HEK293T (cell line): ENCODE measurements at regions not wholly inside any gene's neighbourhood (a gene's known extent, or its start where the extent isn't known, plus 50 kb on each side); places are given as distances from the start of the nearest gene placed in this dataset.

Experiments used
- CTCF ChIA-PET: fragments of 350-600 bp; formaldehyde crosslinking; extraction: SDS; loops from one replicate; lab custom pipeline; 2021; ENCODE audit warnings: antibody characterized with exemption, inconsistent platforms; lab: Yijun Ruan, JAX
- POLR2A ChIA-PET: fragments of 350-600 bp; formaldehyde crosslinking; extraction: SDS; loops from one replicate; lab custom pipeline; 2020; ENCODE audit warnings: antibody characterized with exemption, inconsistent platforms; lab: Yijun Ruan, JAX
- DNase-seq: peaks from one replicate; pipeline ENCODE4 v3.0.0; 2012; ENCODE audit warnings: mixed read lengths; ENCODE audit errors: extremely low spot score
- ARNT ChIP-seq: fragments of 450-650 bp; IDR thresholded peaks from 2 replicates; pipeline ENCODE4 v1.6.1; 2017; ENCODE audit warnings: mild to moderate bottlenecking
- BHLHE40 ChIP-seq: fragments of 450-650 bp; IDR thresholded peaks from 2 replicates; pipeline ENCODE4 v1.6.1; 2016; ENCODE audit warnings: mild to moderate bottlenecking, moderate library complexity, borderline replicate concordance
- CTBP1 ChIP-seq: fragments of 450-650 bp; IDR thresholded peaks from 2 replicates; pipeline ENCODE4 v1.6.1; 2016; ENCODE audit warnings: borderline replicate concordance
- ELF4 ChIP-seq: fragments of 450-650 bp; IDR thresholded peaks from 2 replicates; pipeline ENCODE4 v1.6.1; 2017; ENCODE audit warnings: antibody characterized with exemption
- FOXA1 ChIP-seq: fragments of 450-650 bp; IDR thresholded peaks from 2 replicates; pipeline ENCODE4 v1.6.1; 2016; ENCODE audit warnings: mild to moderate bottlenecking
- FOXK2 ChIP-seq: fragments of 450-650 bp; IDR thresholded peaks from 2 replicates; pipeline ENCODE4 v1.6.1; 2016; ENCODE audit warnings: mild to moderate bottlenecking
- FOXM1 ChIP-seq: fragments of 450-650 bp; IDR thresholded peaks from 2 replicates; pipeline ENCODE4 v1.6.1; 2017; ENCODE audit warnings: mild to moderate bottlenecking, borderline replicate concordance
- HDGF ChIP-seq: fragments of 450-650 bp; IDR thresholded peaks from 2 replicates; pipeline ENCODE4 v1.6.1; 2017; ENCODE audit warnings: antibody characterized with exemption, borderline replicate concordance
- L3MBTL2 ChIP-seq: fragments of 450-650 bp; conservative IDR thresholded peaks from 2 replicates; pipeline ENCODE4 v1.6.1; 2016; ENCODE audit warnings: mild to moderate bottlenecking
- LEF1 ChIP-seq: fragments of 450-650 bp; IDR thresholded peaks from 2 replicates; pipeline ENCODE4 v1.6.1; 2017; ENCODE audit warnings: mild to moderate bottlenecking, borderline replicate concordance
- NFRKB ChIP-seq: fragments of 450-650 bp; IDR thresholded peaks from 2 replicates; pipeline ENCODE4 v1.6.1; 2016; ENCODE audit warnings: mild to moderate bottlenecking, moderate library complexity
- SP1 ChIP-seq: fragments of 450-650 bp; IDR thresholded peaks from 2 replicates; pipeline ENCODE4 v1.6.1; 2017
- SUZ12 ChIP-seq: fragments of 450-650 bp; IDR thresholded peaks from 2 replicates; pipeline ENCODE4 v1.6.1; 2016; ENCODE audit warnings: mild to moderate bottlenecking
- TARDBP ChIP-seq: fragments of 450-650 bp; IDR thresholded peaks from 2 replicates; pipeline ENCODE4 v1.6.1; 2016
- ZNF384 ChIP-seq: fragments of 450-650 bp; IDR thresholded peaks from 2 replicates; pipeline ENCODE4 v1.6.1; 2016
- TF ChIP-seq, protein P1 (sequence below): fragments of 450-650 bp; IDR thresholded peaks from 2 replicates; pipeline ENCODE4 v1.6.1; 2016

DNA sequence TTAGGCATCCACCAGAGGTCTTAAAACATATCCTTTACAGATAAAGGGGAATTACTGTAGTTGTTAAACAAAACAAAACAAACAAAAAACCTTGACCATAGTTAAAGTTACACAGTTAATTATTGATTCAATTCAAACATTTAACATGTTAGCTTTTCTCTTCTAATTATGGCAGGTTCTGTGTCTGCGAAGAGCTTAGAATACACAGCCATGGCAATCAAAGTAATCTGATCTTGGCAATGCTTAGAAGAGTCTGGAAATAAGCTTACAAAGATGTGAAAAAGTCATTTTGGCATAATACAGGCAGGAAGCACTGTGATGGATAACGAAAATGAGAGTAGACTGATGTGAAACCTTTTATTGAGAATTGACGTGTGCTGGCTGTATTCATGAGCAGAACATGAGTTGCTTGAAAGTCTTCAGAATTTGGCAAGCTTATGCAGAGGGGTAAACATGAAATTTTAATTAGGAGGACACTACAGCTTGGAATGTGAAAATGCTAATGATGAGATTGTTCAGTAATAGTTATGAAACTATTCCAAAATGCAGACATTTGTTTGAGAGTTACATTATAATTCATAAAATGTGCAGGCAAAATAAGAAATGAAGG, 629.6 kb downstream of the FSCB start:
- no peak for DNase-seq
- ChIA-PET CTCF (no interaction called here), POLR2A (no interaction called here)
- TF ChIP-seq TARDBP: no peak

DNA sequence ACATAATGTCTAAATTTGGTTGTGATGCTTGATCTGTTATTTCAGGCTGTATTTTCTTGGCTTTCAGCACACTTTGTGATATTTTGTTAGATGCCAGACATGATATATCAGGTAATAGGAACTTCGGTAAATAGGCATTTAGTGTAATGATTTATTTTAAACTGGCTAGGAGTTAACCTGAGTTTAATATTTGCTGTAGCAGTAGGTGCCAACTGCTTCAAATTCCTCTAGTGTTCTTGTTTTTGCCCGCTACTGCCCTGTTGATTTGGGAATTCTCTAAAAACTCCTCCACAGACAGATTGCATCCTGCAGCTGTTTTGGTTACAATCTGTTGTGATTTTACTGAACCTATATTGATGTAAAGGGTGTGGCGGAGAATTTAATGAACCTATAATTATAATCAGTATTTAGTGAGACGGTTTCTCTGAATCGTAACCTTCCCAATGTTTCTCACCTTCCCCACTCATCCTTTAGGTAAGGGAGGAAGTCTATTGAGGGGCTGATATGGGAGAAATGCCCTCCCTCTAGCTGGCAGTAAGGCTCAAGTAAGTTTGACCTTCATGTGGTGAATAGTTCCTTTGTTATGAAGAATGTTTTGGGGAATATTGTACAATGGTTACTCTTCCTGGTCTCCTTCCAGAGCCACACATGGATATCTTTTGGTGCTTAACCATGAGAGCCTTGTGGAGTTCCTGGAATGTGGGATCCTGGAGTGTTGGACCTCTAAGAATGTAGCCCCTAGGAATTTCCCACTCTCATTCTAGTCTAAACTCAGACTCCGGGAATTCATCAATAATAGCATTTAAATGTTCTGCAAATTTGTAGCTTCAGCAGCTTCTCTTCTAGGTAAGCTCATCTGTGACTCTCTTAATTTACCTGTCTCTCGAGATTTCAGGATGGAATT, 634.1 kb downstream of the FSCB start:
- TF ChIP-seq SUZ12: no peak
- no peak for TF ChIP-seq SP1
- TF ChIP-seq FOXM1: no peak
- TF ChIP-seq ELF4: no peak
- TF ChIP-seq LEF1: no peak
- DNase-seq: no peak
- ChIA-PET CTCF (interaction anchor here (0.6 kb wide), 1 partner anchor 8 kb away, joined by 4 read pairs; no protein-coding TSS in a partner anchor), POLR2A (no interaction called here)

GRCh38 chr14:43872222-43872621, 634.9 kb downstream of the FSCB start:
- ChIA-PET CTCF (interaction anchor here (0.6 kb wide), 1 partner anchor 9 kb away, joined by 4 read pairs; no protein-coding TSS in a partner anchor), POLR2A (no interaction called here)
- DNase-seq: no peak
- TF ChIP-seq CTBP1: no peak
- no peak for TF ChIP-seq SP1
- TF ChIP-seq FOXM1: no peak

DNA sequence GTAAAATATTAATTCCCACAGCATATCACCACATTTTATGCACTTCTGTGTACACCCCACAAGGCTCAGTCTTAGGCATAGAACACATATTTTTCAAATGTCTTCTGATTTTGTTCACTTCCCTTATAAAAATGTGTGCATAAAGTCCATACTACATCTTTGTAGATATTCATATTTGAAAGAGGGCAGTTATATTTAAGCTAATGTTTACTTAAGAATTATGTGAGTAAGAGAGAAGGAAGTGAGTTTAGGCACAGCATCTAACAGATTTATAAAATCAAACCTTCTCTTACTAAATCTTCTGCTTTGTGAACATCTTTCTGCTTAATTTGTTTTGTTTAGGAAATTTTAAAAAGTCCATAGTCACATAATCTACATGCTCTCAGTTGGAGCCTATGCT, 648.1 kb downstream of the FSCB start:
- ChIA-PET POLR2A (no interaction called here), CTCF (no interaction called here)
- TF ChIP-seq ZNF384 (no peak), CTBP1 (no peak), LEF1 (no peak), L3MBTL2 (no peak), SP1 (no peak), FOXA1 (no peak), FOXK2 (no peak), FOXM1 (no peak), ARNT (no peak), BHLHE40 (no peak)
- TF ChIP-seq, protein P1, sequence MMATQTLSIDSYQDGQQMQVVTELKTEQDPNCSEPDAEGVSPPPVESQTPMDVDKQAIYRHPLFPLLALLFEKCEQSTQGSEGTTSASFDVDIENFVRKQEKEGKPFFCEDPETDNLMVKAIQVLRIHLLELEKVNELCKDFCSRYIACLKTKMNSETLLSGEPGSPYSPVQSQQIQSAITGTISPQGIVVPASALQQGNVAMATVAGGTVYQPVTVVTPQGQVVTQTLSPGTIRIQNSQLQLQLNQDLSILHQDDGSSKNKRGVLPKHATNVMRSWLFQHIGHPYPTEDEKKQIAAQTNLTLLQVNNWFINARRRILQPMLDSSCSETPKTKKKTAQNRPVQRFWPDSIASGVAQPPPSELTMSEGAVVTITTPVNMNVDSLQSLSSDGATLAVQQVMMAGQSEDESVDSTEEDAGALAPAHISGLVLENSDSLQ: no peak
- DNase-seq: no peak

GRCh38 chr14:43855556-43855955, 651.5 kb downstream of the FSCB start:
- DNase-seq: no peak
- ChIA-PET POLR2A (no interaction called here), CTCF (no interaction called here)

DNA sequence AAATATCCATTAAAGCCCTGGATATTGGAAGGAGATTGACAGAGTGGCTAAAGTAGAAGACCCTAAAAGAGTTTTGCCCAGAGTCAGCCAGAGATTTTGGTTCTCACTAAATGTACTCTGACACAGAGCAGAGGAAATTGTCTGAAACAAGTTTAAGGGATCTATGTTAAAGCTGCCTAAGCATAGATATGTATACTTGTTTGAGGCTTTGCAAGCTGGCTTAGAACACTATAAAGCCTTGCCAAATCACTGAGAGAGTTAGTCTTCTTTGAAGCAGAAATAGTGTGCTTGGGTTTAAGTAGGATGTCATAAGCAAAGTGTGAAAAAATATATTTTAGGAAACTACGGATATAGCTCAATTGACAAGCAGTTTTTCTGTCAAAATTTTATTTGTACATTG, 653.5 kb downstream of the FSCB start:
- no peak for TF ChIP-seq L3MBTL2
- no peak for TF ChIP-seq SUZ12
- TF ChIP-seq FOXK2: no peak
- TF ChIP-seq ARNT: no peak
- TF ChIP-seq CTBP1: no peak
- no peak for TF ChIP-seq SP1
- TF ChIP-seq FOXM1: no peak
- no peak for TF ChIP-seq ELF4
- TF ChIP-seq, protein P1: no peak
- CTCF ChIA-PET: no interaction called here
- DNase-seq: no peak
- POLR2A ChIA-PET: no interaction called here

More at GRCh38 chr14:43855556-43855955, 651.5 kb downstream of the FSCB start:
- no peak for TF ChIP-seq FOXK2
- no peak for TF ChIP-seq TARDBP
- no peak for TF ChIP-seq FOXA1
- no peak for TF ChIP-seq ZNF384
- no peak for TF ChIP-seq SP1
- no peak for TF ChIP-seq NFRKB
- TF ChIP-seq ARNT: no peak
- TF ChIP-seq, protein P1: no peak
- no peak for TF ChIP-seq CTBP1

DNA sequence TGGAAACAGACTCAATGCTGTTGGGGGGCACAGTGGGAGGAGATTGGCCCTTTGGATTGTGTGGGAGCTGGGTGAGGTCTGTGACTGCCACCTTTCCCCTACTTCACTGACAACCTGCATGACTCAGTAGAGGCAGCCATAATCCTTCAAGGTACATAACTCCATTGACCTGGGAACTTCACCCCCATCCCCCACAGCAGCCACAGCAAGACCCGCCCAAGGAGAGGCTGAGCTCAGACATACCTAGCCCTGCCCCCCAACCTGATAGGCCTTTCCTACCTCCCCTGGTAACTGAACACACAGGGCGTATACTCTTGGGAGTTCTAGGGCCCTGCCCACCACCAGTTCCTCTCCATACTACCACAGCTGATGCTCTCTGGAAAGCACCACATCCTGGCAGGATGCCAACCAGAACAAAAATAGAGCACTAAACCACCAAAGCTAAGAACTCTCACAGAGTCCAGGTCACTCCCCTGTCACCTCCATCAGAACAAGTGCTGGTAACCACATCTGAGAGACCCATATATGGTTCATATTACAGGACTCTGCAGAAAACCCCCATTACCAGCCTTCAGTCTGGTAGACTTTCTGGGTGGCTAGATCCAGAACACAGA, 703.9 kb downstream of the FSCB start:
- CTCF ChIA-PET: interaction anchor here (0.6 kb wide), 1 partner anchor 108 kb away, joined by 3 read pairs; no protein-coding TSS in a partner anchor
- TF ChIP-seq SP1 (no peak), ELF4 (no peak), HDGF (no peak), TARDBP (no peak), L3MBTL2 (no peak), FOXM1 (no peak), FOXK2 (no peak), BHLHE40 (no peak), FOXA1 (no peak), LEF1 (no peak)
- no peak for DNase-seq
- POLR2A ChIA-PET: no interaction called here
